Stimulated activated CD4-positive, alpha-beta T cell treated with anti-CD3 and anti-CD28 coated beads, Interleukin-4, amount 100 ng/mL, for 24 hours (primary cell): ENCODE measurements at regions not wholly inside any gene's neighbourhood (a gene's known extent, or its start where the extent isn't known, plus 50 kb on each side); places are given as distances from the start of the nearest gene placed in this dataset.

ENCODE experiments used
- DNase-seq: peaks from one replicate; pipeline ENCODE4 v3.0.0-alpha.2; 2020

- no peak for DNase-seq
Measured at GRCh38 chr1:30511991-30512913, 211.1 kb downstream of the MATN1 start.

GRCh38 chr1:30511563-30511962, 211.8 kb downstream of the MATN1 start:
- DNase-seq, result no peak

DNA sequence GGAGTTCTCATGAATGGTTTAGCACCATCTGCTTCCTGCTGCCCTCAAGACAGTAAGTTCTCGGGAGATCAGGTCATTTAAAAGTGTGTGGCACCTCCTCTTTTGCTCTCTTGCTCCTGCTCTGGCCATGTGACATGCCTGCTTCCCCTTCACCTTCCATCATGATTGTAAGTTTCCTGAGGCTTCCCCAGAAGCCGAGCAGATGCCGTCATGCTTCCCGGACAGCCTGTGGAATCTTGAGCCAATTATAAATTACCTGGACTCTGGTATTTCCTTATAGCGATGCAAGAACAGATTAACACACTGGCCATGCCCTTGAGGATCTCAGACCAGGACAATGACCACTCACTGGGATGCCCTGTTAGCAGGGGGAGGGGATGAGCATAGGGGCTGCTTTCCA, 212.3 kb downstream of the MATN1 start:
- DNase-seq, result no peak

GRCh38 chr1:30509670-30510069, 213.7 kb downstream of the MATN1 start:
- no peak for DNase-seq

DNA sequence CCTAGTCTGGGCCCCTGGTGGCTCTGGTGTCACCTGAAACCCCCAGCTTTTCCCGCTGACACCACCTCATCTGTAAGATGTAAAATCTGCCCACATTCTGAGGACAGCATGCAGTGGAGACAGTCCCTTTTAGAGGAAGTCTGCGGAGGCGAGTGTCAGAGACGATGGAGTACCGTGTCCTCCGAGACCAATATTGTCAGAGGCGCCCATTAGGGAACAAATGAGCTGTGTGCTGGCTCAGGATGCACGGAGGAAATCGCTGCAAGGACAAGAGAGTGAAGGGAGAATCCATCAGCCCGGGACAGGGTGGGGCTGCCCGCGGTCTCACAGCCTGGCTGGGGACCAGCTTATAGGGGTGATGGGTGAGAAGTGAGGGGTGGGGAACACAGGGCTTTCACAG, 214.8 kb downstream of the MATN1 start:
- no peak for DNase-seq

DNA sequence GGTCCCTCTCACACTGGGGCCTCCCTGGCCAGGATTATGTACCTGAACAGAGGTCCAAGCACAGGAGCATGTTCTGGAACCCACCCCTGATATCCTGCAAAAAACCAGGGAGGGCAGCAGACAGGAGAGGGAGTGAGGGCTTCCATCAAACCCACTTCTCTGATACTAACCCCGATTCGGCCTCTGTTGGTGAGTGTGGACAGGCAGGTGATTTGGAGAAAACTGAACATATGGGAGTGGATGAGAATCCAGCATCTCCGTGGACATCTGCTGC, 215.3 kb downstream of the MATN1 start:
- no peak for DNase-seq

DNA sequence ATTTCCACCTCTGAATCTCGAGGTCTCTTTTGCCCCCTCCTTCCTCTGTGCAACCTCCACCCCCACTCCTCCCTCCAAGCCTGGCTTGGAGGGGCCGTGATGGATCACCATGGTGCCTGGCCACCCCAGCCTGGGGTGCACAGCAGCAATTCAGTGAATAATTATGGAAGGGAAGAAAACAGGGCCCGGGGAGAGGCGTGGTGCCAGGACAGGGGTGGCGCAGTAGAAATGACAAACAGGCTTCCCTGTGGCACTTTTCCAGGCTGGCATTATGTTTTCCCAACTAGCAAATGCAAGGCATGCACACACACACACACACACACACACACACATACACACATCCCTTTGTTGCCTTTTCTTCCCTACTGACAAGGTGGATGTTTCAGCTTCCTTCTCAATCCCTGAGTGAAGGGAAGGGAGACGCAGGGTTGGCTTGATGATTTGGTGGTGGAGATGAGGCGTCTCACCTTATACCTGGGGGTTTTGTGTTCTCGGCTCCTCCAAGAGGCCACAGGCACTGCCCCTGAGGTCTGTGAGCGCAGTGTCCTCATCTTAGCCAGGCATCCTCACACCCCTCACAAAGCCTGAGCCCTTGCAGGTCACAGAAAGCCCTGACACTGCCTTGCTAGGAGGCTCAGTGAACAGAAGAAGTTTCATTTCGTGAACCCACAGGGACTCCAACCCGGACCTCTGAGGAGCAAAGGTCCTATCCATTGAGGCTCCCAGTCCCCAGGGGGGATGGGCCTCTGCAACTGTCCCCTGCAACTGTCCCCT, 215.8 kb downstream of the MATN1 start:
- no peak for DNase-seq

GRCh38 chr1:30507016-30507312, 216.4 kb downstream of the MATN1 start:
- no peak for DNase-seq

GRCh38 chr1:30506291-30507015, 216.9 kb downstream of the MATN1 start:
- DNase-seq, result no peak

DNA sequence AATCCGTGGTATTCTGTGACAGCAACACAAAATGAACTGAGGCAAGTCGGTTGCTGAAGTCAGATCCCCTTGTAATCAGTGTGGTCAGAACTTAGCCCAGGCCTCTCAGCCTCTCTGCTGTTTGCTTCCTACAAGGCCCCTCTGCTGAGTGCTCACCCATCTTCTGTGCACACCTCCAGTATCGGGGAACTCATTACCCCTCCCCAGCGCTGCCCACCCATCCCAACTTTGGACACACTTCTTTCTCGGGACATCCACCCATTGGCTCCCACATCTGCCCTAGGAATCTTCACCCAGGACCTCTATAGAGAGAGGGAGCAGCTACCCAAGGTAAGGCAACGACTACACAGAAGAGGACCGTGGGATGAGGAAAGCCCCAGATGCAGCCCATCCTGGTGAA, 217.5 kb downstream of the MATN1 start:
- no peak for DNase-seq

- DNase-seq, result no peak
Measured at GRCh38 chr1:30492451-30492850, 230.9 kb downstream of the MATN1 start.

DNA sequence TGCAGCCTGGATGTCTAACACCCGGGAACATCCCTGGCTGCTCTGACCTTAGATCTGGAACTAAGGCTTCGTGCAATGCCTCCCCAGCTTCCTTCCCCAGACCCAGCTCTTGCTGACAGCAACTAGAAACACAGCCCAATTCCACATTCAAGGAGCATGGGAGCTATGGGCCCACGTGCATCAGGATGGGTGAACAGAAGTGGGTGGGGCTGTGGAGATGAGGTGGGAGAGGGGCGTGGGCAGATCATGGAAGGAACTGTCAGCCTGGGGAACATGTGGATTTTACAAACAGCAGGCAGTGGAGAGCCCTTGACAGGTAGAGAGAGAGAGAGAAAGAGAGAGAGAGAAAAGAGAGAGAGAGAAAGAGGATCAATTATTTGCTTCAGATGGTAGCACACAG, 231.6 kb downstream of the MATN1 start:
- DNase-seq, result no peak

- no peak for DNase-seq
Measured at GRCh38 chr1:30490554-30491053, 232.8 kb downstream of the MATN1 start.

- no peak for DNase-seq
Measured at GRCh38 chr1:30489737-30490389, 233.5 kb downstream of the MATN1 start.

DNA sequence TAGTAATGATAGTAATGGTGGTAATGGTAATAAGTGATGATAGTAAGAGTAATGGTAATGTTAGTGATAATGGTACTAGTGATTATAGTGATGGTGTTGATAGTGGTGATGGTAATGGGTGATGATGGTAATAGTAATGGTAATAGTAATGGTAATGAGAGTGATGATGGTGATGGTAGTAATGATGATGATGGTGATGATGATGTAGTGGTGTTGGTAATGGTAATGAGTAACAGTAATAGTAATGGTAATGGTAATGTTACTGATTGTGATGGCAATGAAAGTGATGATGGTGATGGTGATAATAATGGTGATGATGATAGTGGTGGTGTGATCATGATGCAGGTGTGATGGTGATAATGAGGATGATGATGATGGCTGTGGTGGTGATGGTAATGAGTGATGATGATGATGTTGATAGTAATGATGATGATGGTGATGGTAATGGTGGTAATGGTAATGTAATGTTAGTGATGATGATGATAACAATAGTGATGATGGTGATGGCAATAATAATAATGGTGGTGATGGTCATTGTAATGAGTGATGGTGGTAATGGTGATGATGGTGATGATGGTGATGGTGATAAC, 235.0 kb downstream of the MATN1 start:
- no peak for DNase-seq

- DNase-seq, result no peak
Measured at GRCh38 chr1:30487042-30487441, 236.3 kb downstream of the MATN1 start.

GRCh38 chr1:30485072-30485471, 238.3 kb downstream of the MATN1 start:
- DNase-seq, result no peak

DNA sequence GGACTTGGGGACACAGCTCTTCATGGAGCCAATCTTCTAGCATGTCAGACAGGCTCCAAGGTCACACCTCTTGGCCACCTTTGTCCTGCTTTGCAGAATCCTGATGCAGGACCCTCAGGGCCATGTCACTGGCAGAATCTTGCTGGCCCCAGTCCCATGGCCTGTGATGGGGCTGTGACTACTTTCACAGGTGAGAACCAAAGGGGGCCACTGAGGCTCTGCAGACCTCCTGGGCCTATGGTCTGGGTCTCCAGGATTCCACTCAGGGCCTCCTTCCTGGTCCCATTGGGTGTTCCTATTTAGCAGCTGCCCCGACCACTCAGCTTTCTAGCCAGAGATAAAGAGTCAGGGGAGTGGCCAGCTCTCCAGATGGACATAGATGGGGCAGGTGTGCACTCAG, 238.7 kb downstream of the MATN1 start:
- DNase-seq, result no peak

DNA sequence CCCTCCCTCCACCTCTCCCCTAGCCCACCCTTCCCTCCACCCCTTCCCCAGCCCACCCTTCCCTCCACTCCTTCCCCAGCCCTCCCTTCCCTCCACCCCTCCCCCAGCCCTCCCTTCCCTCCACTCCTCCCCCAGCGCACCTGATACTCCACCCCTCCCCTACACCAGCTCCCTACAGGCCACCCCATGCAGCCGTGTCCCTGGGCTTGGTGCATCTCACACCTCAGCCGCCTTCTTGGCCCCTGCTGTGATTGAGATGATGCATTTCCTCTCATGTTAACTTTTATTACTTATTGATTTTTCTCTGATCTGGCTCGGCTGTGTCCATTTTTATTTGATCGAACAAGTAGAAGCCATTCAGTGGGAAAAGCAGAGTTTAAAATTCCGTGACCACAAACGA, 243.8 kb downstream of the MATN1 start:
- DNase-seq, result no peak

GRCh38 chr1:30478799-30479563, 244.4 kb downstream of the MATN1 start:
- no peak for DNase-seq

DNA sequence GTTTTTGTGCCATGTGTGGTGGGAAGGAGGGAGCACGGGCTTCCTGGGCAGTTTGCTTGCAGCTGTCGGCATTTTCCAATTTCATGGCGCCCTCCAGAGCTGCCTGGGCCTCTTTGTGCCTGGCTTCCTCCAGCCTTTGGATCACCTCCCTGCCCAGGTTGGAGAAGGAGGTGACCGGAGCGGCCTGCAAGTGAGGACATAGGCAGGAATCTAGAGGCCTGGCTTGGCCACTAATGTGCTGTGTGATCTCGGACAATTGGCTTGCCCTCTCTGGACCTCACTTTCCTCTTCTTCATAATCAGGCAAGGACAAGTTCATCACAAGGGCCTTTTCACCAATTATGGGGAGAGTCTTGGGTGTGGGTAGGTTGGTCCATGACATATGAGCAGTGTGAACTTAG, 245.1 kb downstream of the MATN1 start:
- no peak for DNase-seq

DNA sequence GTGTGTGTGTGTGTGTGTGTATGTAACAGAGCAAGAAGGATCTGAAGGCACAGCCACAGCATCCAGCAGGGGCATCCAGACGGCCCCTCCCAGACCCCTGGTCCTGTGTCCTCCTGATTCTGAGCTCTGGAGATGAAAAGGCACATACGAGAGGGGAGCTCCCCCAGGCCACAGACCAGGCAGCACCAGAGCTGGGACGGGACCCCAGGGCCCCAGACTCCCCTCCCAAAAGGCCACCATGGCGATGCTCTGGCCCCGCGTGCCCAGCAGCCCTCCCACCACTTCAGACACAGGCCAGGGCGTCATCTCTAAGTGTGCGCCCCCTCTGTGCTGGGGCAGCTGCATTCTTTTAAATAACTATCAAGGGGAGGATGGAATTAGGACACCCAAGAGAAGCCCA, 245.8 kb downstream of the MATN1 start:
- no peak for DNase-seq
